ENCODE measurements at regions not wholly inside any gene's neighbourhood (a gene's known extent, or its start where the extent isn't known, plus 50 kb on each side); places are given as distances from the start of the nearest gene placed in this dataset.
A peak's percentile ranks its signal among the peaks of the same experiment; 100 is the strongest.

DNA sequence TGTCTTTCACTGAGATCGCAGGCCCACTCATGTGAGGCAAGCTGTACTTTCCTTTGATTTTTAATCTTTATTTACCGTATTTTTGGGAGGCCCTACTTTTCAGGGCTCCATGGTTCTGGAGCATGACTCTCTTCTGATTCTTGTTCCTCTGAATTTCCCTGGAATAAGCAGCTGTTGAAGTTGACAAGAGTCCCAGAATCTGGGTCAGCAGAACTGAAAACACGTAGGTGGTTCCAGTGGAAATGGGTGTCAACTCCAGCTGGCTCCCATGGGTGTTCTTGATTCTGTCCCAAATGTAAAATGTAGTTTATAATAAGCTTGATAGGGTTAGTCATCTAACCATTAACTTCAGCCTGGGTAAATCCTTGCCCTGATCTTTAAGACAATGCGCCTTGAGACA is 409.4 kb downstream of the GATA3 start:
- Mint-ChIP-seq H3K4me3 (ENCODE audit: unreplicated experiment) (no peak overlapping the region), H3K36me3 (ENCODE audit: insufficient read depth, unreplicated experiment) (no peaks in the 10 kb centered on the region), H3K4me1 (ENCODE audit: low read depth, unreplicated experiment) (peaks cover 21% of the 10 kb centered on the region), H3K27me3 (ENCODE audit: insufficient read depth, unreplicated experiment) (no peaks in the 10 kb centered on the region), H3K27ac (ENCODE audit: unreplicated experiment) (no peak overlapping the region), H3K9me3 (ENCODE audit: unreplicated experiment) (no peaks in the 10 kb centered on the region)
- no peak for DNase-seq
- intact Hi-C loops (cut with micrococcal nuclease; ENCODE audit: unreplicated experiment): no loop called here
- ChIA-PET CTCF (no interaction called here), POLR2A (interaction anchor here (0.6 kb wide), 1 partner anchor 644 kb away, joined by 3 read pairs; no protein-coding TSS in a partner anchor)
- Histone ChIP-seq H3K9me3 (no peaks in the 10 kb centered on the region), H3K36me3 (ENCODE audit: control insufficient read depth, insufficient read depth, low read length) (no peaks in the 10 kb centered on the region), H3K4me3 (ENCODE audit: low read depth, low read length) (no peak overlapping the region), H3K4me1 (no peaks in the 10 kb centered on the region), H3K27me3 (replicated peaks; ENCODE audit: control insufficient read depth, insufficient read depth, low read length) (no peaks in the 10 kb centered on the region; the same call in 1 of the 2 replicates)
- TF ChIP-seq, protein P1, sequence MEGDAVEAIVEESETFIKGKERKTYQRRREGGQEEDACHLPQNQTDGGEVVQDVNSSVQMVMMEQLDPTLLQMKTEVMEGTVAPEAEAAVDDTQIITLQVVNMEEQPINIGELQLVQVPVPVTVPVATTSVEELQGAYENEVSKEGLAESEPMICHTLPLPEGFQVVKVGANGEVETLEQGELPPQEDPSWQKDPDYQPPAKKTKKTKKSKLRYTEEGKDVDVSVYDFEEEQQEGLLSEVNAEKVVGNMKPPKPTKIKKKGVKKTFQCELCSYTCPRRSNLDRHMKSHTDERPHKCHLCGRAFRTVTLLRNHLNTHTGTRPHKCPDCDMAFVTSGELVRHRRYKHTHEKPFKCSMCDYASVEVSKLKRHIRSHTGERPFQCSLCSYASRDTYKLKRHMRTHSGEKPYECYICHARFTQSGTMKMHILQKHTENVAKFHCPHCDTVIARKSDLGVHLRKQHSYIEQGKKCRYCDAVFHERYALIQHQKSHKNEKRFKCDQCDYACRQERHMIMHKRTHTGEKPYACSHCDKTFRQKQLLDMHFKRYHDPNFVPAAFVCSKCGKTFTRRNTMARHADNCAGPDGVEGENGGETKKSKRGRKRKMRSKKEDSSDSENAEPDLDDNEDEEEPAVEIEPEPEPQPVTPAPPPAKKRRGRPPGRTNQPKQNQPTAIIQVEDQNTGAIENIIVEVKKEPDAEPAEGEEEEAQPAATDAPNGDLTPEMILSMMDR (IDR thresholded peaks at IDR 0.05; ENCODE audit: insufficient read depth in 1 of 2, low read depth in 1 of 2, low read length in 1 of 2, severe bottlenecking in 1 of 2, unreplicated experiment in 1 of 2): no peak
- no TSS peak for BruUV-seq (replicated peaks)

DNA sequence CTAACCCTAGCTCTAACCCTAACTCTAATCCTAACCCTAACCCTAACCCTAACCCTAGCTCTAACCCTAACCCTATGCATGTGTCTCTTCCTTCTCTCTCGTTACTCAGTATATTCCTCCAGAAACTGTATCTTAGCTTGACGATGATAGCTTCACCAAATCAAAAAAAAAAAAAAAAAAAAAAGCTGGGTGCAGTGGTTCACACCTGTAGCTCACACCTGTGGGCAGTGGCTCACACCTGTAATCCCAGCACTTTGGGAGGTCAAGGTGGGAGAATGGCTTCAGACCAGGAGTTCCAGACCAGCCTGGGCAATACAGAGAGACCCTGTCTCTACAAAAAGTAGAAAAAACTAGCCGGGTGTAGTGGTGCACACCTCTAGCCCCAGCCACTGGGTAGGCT is 414.0 kb downstream of the GATA3 start:
- Mint-ChIP-seq H3K4me3 (ENCODE audit: unreplicated experiment) (no peak overlapping the region), H3K4me1 (ENCODE audit: low read depth, unreplicated experiment) (no peaks in the 10 kb centered on the region), H3K36me3 (ENCODE audit: insufficient read depth, unreplicated experiment) (no peaks in the 10 kb centered on the region), H3K9me3 (ENCODE audit: unreplicated experiment) (no peaks in the 10 kb centered on the region), H3K27me3 (ENCODE audit: insufficient read depth, unreplicated experiment) (no peaks in the 10 kb centered on the region), H3K27ac (ENCODE audit: unreplicated experiment) (no peak overlapping the region)
- CTCF ChIA-PET: interaction anchor here (0.7 kb wide), 1 partner anchor 402 kb away, joined by 3 read pairs; no protein-coding TSS in a partner anchor
- no peaks in the 10 kb centered on the region for H3K9me3 ChIP-seq
- no peaks in the 10 kb centered on the region for H3K4me1 ChIP-seq
- POLR2A ChIA-PET: no interaction called here
- no peak overlapping the region for H3K4me3 ChIP-seq (ENCODE audit: low read depth, low read length)
- TF ChIP-seq, protein P1 (IDR thresholded peaks at IDR 0.05; ENCODE audit: insufficient read depth in 1 of 2, low read depth in 1 of 2, low read length in 1 of 2, severe bottlenecking in 1 of 2, unreplicated experiment in 1 of 2): no peak
- H3K27me3 ChIP-seq (replicated peaks; ENCODE audit: control insufficient read depth, insufficient read depth, low read length): no peaks in the 10 kb centered on the region; the same call in 1 of the 2 replicates
- no peaks in the 10 kb centered on the region for H3K36me3 ChIP-seq (ENCODE audit: control insufficient read depth, insufficient read depth, low read length)
- intact Hi-C loops (cut with micrococcal nuclease; ENCODE audit: unreplicated experiment): no loop called here
- BruUV-seq (replicated peaks): no TSS peak
- DNase-seq: no peak

GRCh38 chr10:8473205-8473604 is 418.7 kb downstream of the GATA3 start:
- H3K4me1 Mint-ChIP-seq (ENCODE audit: low read depth, unreplicated experiment): no peaks in the 10 kb centered on the region
- H3K9me3 ChIP-seq: peaks cover 8% of the 10 kb centered on the region; the same call in 1 of the 2 replicates
- POLR2A ChIA-PET: no interaction called here
- H3K27ac Mint-ChIP-seq (ENCODE audit: unreplicated experiment): no peak overlapping the region
- H3K36me3 Mint-ChIP-seq (ENCODE audit: insufficient read depth, unreplicated experiment): no peaks in the 10 kb centered on the region
- H3K4me3 ChIP-seq (ENCODE audit: low read depth, low read length): no peak overlapping the region
- H3K36me3 ChIP-seq (ENCODE audit: control insufficient read depth, insufficient read depth, low read length): no peaks in the 10 kb centered on the region
- TF ChIP-seq, protein P1 (IDR thresholded peaks at IDR 0.05; ENCODE audit: insufficient read depth in 1 of 2, low read depth in 1 of 2, low read length in 1 of 2, severe bottlenecking in 1 of 2, unreplicated experiment in 1 of 2): peak in 1 of 2 experiments; percentile 53
- BruUV-seq (replicated peaks): no TSS peak
- H3K4me1 ChIP-seq: no peaks in the 10 kb centered on the region
- peaks cover 8% of the 10 kb centered on the region for H3K9me3 Mint-ChIP-seq (ENCODE audit: unreplicated experiment)
- H3K27me3 Mint-ChIP-seq (ENCODE audit: insufficient read depth, unreplicated experiment): no peaks in the 10 kb centered on the region
- DNase-seq: peak in 1 of 2 experiments; percentile 30
- intact Hi-C loops (cut with micrococcal nuclease; ENCODE audit: unreplicated experiment): loop anchor here (1.0 to 5.0 kb wide), 3 partner anchors 106 to 616 kb away; no protein-coding TSS in a partner anchor
- no peak overlapping the region for H3K4me3 Mint-ChIP-seq (ENCODE audit: unreplicated experiment)
- no peaks in the 10 kb centered on the region for H3K27me3 ChIP-seq (replicated peaks; ENCODE audit: control insufficient read depth, insufficient read depth, low read length)
- CTCF ChIA-PET: interaction anchor here (0.5 to 0.9 kb wide), 2 partner anchors 43 to 93 kb away, joined by 3 read pairs; no protein-coding TSS in a partner anchor
